AG20443 (cell line): ENCODE measurements at regions not wholly inside any gene's neighbourhood (a gene's known extent, or its start where the extent isn't known, plus 50 kb on each side); places are given as distances from the start of the nearest gene placed in this dataset.

Experiments used
- DNase-seq: peaks from one replicate; pipeline ENCODE4 v3.0.0; 2012; ENCODE audit warnings: low spot score, mixed read lengths

DNA sequence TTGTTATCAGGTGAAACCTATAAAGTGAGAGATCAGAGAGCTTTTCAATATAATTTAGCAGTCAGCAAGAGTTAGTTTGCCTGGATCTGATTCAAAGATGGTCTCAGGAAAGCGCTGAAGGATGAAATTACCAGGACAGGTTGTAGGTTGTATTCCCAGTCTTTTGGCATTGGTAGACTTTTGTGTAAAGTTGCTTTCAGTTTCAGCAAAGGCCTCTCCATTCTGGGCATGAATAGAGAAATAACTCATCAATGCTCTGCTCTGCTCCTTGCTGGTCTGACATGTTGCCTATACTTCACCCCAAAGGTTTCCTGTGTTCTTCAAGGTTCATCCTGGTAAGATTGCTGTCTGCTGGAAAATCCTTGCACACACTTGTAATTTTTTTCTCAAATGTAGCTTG lies 714.8 kb downstream of the EPM2A start:
- DNase-seq = no peak

DNA sequence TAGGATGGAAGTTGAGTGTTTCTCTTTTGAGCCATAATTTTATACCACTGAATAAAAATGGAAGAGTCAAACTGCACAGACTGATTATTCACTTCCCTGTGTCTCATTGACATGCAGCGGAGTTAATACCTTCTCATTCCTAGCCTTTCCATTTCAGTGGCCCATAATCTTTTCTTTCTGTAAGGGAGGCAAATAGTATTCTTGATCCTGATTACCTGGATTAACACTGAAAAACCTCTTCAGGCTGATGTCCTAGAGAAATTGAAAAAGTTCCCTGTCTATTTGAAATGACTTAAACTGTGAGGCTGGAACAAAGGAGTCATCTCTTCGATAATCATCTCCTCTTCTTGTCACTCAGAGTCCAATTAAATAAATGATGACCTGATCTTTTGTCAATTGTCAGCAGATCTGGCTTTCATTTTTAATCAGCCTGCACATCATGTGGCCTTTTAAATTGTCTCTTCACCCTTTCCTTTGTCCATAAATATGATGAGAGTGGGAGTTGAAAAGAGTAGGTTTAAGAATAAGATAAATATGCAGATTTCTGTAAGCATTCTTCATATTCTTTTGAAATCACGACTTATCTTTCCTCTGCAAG lies 713.0 kb downstream of the EPM2A start:
- no peak for DNase-seq

DNA sequence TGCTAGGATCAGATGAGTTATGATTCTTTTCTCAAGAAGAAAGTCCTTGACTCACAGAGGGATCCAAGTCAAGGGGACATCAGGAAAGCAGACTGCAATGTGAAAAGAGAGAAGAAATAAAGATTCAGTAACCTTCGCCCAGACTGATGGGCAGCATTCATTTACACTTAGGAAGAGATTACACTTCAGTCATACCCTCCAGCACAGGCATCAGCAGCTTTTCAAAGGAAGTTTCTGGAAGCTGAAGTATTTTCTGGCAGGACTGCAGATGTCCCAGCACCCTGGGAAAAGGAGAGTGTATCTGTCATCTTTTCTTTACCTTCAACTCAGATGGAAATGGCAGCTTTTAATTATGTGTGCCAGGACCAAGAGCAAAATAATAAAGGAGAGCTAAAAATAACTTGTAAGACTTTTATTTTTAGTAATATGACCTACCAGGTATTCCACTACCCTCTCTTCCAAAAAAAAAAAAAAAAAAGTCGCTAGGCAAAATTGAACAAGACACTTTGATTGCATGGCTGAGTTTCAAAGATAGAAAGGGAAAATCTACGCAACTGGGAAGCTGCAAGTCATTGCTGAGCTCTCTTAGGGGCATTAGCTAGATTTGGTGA lies 712.1 kb downstream of the EPM2A start:
- no peak for DNase-seq

DNA sequence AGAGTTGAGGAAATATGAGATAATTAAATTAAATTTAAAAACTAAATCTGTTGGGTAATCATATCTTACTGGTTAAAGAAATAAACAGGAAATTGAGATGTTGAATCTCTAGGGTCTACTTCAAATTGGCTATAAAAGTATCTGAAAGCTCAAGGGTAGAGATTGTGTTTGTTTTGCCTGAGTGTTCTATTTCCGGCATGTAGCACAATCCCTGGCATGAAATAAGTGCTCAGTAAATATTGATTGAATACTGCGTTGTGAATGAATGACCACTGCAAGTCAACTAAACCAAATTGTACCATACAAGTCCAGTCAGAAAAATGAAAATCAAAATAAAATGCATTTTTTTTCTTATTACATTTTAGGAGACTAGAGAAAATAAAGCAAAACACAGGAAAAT lies 709.8 kb downstream of the EPM2A start:
- no peak for DNase-seq

DNA sequence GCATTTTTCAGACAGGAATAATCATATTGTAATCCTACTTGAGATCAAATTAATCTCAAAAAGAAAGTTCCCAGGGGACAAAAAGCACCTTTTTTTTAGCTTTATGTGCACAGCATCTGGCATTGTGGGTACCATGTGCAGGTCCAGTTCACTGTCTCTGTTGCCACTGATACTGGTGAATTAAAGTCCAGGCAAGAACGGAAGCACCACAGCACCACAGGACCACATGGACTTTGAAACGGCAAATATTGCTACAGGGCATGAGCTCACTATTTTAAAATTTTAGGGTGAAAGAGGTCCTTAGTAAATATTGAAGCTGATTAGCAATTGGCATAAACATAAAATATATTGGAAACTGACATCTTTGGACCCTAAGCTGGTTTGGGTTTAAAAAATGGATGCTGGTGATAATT lies 709.0 kb downstream of the EPM2A start:
- no peak for DNase-seq

DNA sequence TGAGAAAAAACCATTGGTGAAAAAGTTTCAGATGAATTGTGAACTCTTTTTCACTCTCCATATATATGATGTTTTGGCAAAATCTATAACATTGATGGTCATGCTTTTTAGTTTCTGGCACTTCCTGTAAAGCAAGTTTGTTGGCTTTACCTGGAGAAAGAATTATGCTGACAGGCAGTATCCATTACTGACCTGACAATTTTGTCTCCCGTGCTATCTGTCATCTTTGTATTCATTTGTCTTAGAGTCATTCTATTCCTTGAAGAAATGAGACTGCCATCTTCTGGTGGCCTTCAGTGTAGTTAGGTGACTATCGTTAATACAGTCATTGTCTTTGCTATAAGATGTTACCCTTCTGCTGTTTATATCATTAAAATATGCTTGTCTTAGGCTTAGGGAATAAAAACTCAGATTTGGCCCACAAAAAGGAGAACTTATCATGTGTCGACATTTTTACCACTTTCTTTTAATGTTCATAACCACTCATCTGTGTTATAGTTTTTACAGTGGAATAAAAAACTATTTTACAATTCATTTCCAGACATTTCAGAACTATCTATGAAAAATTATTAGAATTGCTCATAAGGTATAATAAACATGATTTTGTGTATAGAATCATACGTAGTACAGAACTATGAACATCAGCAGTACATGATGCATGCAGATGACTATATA lies 707.0 kb downstream of the EPM2A start:
- DNase-seq = peak; percentile 43

DNA sequence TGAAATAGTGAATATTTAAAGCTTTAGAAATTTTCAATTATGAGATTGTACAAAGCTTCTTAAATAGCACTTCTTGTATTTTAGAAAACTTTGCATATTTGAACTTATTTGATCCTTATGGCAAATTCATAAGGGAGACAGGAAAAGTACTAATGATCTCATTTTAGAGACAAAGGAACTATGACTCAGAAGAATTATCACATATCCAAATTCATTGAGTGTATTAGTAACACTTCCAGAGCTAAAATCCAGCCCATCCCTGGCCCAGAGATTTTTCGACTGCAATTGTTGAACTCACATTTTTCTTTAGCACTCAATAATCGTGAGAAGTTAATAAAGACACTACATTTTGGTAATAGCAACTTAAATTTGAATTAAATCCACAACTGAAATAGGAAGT lies 704.3 kb downstream of the EPM2A start:
- peak; percentile 31 for DNase-seq

DNA sequence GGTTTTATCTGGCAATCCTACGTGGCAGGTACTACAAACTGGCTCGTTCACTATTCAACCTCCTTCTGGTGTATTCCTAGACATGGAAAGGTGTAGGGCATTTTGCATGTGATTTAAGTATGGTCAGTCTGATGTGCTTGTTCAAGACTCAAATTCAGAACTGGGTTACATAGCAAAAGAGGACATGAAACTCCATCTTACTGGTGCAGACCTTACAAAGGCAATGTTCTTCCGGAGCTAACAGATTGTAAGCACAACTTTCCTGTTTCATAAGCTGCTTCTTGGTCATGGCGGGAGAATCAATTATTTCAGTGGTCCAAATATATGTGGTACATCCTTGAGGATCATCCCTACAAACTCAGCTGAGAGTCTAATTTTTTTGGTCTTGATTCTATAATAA lies 703.4 kb downstream of the EPM2A start:
- no peak for DNase-seq

DNA sequence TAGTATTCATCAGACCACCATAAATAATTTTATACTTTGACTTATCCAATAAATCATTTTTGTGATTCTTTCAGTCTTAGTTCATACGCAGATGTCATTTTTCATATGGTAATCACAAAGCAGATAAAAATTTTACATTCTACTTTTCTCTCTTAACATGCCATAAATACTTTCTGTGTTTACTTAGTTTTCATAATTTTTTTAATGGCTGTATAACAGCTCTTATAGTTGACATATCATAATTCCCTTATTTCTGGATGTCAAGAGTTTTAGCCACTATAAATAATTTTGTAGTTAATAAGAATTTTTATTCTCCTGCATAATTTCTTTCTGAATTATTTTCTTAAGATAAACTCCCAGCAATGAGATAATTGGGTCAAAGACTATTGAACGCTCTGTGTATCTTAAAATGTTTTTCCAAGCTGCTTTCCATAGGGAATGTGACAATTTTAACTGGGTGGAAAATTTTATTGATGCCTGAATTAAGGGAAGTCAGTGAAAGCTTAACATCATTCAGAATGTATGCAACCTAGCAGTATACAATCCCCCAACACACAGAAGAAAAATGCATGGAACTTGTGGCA lies 702.7 kb downstream of the EPM2A start:
- no peak for DNase-seq

DNA sequence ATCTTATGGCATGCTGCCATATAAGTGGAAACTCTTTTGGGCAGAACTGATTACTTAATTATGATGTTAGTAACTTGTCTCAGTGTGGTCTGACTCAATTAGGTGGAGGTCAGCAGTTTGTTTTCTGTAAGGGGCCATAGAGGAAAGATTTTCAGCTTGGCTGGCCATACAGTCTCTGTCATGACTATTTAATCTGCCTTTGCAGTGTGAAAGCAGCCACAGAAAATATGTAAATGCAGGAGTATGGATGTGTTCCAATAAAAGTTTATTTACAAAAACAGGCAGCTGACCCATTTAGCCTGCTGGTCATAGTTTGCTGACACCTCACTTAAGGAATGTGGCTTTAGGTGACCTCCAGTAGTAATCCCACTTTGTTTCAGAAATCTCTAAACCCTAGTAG lies 700.7 kb downstream of the EPM2A start:
- DNase-seq = no peak

DNA sequence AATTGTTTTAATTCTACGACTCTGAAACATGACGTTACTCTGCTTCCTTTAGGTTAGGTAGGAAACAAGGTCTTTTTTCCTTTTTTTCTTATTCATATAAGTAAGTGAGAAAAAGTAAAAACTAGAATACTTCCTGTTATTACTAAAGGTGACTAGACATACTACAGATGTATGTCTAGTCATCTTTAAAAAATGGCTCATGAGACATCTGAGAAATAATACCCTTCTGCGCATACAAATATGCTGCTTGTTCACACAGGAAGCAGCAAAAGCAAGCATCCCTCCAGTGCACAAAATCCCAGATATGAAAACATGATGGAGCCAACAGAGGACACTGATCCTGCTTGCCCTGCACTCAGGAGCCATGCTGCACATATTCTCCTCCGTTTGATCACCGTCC lies 699.1 kb downstream of the EPM2A start:
- DNase-seq = no peak

DNA sequence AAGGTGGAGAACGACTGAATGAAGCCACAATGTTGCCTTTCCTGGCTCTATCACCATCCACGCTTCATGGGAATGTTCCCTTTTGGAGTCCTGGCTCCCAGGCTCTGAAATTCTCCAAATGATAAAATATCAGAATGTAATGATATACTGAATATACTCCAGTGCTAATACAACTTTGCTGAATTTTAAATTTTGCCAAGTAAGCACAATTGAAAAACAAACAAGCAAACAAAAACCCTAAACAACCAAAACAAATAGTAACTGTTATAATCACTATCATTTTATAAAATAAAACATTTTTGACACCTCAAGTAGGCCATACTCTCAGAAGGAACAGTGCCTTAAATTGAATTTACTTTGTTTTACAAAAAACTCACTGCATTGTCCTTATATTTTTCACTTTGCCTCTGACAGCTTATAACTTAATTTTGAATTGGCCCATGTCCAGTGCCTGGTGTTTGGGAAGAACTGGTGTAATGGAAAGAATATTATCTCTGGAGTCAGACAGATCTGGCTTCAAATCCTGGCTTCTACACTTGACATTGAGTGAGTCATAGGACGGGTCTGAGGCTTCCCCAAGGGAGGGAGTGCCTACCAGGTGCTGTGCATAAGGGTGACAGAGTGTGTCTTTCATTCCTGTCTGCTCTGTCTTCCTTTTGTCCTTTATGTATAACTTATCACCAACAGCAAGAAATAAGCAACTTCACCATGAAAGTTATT lies 698.3 kb downstream of the EPM2A start:
- DNase-seq = no peak

DNA sequence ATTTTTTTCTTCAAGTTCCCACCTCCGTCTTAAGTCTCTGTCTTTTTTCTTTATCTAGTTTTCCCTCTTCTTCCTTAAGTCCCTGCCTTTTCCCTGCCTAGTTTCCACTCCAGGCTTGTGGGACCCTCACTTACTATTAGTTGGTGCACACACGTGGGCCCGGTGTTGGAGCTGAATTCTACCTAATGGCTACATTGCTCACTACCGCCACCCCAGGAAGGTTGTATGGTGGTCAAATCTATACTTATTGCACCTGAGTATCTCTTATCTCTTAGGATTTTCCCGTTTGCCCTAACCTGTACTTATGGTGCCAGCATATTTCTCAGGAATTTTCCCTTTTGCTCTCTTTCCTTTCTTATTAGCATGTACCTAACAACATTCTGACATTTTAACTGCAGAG lies 692.8 kb downstream of the EPM2A start:
- no peak for DNase-seq

DNA sequence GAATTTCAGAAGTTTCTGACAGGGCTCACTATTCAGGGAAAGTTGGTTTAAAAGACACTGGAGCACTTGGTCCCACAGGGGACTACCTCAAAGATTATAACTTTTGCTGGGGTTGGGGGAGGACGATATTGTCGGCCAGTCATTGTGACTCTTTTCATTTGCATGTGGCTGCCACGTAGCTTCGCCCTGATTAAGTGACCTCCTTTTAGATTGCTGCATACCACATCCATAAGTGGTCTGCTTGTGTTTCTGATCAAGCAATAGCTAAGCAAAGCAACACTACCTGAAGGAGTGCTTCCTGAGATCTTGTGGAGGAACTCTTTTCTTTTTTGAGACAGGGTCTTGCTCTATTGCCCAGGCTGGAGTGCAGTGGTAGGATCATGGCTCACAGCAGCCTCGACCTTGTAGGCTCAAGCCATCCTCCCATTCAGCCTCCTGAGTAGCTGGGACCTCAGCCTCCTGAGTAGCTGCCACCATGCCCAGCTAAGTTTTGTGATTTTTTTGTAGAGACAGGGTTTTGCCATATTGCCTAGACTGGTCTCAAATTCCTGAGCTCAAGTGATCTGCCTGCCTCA lies 691.3 kb downstream of the EPM2A start:
- no peak for DNase-seq

DNA sequence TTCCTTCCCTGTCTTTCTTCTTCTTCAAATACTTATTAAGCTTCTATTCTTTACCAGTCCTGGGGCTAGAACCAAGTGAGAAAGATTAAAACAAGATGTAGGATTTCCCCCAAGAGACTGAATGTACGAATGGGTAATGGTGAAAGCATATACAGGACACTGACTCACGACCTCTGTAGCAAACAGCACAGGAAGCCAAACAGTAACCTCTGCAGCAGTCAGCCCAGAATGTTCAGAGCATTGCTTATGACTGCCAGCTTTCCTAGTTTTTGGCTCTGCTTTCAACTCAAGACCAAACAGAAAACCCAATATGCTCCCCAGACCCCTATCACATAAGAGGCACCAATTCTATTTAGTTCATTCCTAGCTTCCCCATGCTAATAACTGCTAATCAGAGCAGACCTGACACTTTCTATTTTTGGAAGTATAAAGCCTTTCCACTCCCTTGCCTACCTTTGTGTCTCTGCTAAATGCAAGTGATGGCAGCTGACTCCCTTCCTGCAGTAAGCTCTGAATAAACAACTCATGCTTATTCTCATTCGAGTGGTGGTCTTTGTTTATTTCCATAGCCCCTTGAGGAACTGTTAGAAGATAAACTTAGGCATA lies 690.6 kb downstream of the EPM2A start:
- peak; percentile 72 for DNase-seq

DNA sequence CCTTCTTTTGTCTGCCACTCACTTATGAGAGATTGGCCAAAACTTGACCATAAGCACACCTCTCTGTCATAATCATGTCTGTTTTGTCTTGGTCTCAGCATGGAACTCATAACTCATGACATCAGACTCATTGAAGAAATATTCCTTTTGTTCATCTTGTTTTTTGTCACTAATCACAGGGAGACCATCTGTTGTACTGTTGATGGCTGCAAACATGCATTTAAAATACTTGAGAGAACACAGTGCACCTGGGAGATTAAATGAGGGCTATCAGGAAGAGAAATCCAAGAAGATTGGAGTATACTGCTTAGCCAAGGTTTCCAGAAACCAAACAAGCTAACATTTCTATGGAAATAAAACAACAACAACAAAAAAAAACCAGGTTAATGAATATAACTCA lies 689.7 kb downstream of the EPM2A start:
- no peak for DNase-seq

DNA sequence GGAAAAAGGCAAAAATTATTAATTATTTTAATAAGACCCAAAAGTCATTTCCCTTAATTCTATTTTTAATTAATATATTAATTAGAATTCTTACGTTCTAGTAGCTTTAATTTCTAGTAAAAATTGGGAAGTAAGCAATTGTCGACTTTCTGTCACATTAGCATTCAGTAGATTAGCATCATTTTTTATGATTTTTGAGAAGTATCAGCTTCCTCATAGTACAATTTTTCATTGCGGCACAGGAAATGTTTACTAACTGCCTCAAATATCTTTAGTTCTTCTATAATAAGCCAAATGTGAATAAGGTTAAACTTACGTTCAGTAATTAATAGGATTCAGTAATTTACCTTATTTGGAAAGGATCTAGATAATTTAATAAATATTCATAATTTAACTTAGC lies 687.4 kb downstream of the EPM2A start:
- DNase-seq = no peak

DNA sequence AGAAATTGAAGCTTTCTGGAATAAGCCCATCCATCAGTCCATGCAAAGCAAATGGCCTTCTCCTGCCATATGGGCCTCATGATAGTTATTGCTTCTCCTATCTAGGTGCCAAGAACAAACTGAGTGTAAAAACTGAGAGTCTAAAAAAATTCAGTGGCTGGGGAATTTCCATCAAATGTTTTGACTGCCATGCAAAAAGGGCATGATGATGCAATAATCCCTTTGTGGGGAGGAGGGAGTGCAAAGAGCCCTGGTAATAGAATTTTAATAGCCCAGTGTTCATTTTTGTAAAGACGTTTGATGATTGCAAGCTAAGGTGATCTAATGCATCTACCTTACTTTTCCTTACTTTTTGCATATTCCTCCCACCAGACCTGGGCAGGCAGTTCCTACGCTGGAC lies 683.7 kb downstream of the EPM2A start:
- no peak for DNase-seq

DNA sequence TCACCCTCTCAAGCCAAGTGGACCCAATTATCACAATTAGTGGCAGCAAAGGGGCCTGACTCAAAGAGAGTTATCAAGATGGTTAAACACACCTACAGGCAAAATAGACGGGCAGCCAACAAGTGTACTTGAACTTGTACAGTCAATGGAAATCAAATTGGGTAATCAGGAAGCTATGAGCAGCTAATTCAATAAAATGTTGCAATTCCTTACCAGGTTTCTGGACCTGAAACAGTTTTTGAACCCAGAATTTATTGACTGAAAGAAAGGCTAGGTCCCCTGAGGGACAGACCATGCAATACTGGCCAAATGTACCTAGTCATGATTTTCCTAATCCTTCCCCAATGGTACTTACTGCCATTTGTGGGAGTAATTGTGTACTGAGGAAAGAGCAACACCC lies 679.8 kb downstream of the EPM2A start:
- no peak for DNase-seq

DNA sequence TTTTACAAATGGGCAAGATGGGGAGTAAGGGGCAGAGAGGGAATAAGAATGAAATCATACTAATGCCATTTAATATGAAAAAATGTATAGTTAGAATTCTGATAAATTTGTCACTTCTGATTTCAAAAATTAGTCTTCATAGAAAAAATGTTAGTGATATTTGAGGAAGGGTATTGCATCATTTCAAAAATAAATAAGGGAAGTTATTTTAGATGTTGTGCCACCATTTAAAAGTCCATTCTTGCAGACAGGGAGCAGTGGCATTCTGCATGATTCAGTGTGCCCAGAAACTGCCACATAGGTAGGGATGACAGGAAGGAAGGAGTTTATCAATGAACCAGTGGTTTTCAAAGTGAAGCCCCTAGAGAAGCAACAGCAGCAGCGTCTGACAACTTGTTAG lies 674.6 kb downstream of the EPM2A start:
- no peak for DNase-seq

DNA sequence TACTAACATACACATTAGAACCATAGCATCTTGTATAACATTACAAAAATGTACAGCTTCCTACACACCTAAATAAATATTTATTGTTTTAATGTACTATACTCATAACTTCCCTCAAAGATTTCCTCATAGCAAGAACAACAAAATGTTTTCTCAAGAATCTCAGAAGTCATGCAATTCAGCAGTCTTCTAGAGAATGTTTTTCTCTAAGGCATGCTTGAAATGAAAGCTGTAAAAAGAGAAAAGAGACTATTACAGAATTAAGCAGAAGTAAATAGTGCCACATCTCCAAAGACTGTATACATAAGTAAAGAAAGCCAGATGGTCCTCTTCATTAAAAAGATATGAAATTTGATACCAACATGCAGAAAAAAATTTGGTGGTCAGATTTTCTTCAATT lies 672.2 kb downstream of the EPM2A start:
- no peak for DNase-seq

DNA sequence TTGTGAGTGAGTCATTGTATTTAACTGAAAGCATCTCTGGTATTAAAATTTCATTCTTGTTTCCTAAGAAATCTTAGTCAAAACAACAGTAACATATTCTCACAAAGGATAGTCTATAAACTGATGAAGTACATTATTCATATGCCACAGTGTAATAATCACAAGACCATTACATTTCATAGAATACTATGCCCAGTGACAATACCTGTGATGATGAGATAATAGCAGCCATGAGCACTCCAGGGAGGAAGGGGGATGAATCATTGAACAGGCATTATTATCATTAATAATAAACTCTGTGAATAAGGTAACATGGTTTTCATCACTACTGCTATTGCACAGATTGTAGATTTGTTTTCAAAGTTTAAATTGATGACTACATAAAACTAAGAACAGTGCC lies 667.9 kb downstream of the EPM2A start:
- DNase-seq = no peak
